DOHH2 (cell line): ENCODE measurements at regions not wholly inside any gene's neighbourhood (a gene's known extent, or its start where the extent isn't known, plus 50 kb on each side); places are given as distances from the start of the nearest gene placed in this dataset.

Experiments used
- H3F3A ChIP-seq: fragments of 200-600 bp; sonication (generic), shearing (Covaris generic); 2 replicates; pipeline ENCODE4 v1.6.0; 2016; ENCODE audit warnings: antibody characterized with exemption, mild to moderate bottlenecking; ENCODE audit not compliant: control insufficient read depth, insufficient read depth
- H3K27ac ChIP-seq: fragments of 200-600 bp; sonication (generic); 2 replicates; pipeline ENCODE4 v1.5.1; 2014; ENCODE audit warnings: low read depth, mild to moderate bottlenecking, low read length, moderate library complexity
- H3K27me3 ChIP-seq: fragments of 200-600 bp; sonication (generic); 2 replicates; pipeline ENCODE4 v1.6.1; 2014; ENCODE audit warnings: mild to moderate bottlenecking, low read length, mixed read lengths; ENCODE audit not compliant: control insufficient read depth
- H3K36me3 ChIP-seq: fragments of 200-600 bp; sonication (generic); 2 replicates; pipeline ENCODE4 v1.6.1; 2014; ENCODE audit warnings: mild to moderate bottlenecking, low read length, moderate library complexity, mixed read lengths; ENCODE audit not compliant: control insufficient read depth
- H3K4me1 ChIP-seq: fragments of 200-600 bp; sonication (generic); 2 replicates; pipeline ENCODE4 v1.6.1; 2014; ENCODE audit warnings: mild to moderate bottlenecking, low read length, mixed read lengths; ENCODE audit not compliant: control insufficient read depth
- H3K4me2 ChIP-seq: fragments of 200-600 bp; sonication (generic); 2 replicates; pipeline ENCODE4 v1.6.0; 2014; ENCODE audit warnings: mild to moderate bottlenecking, low read length, moderate library complexity
- H3K4me3 ChIP-seq: fragments of 200-600 bp; sonication (generic); 2 replicates; pipeline ENCODE4 v1.5.1; 2014; ENCODE audit warnings: mild to moderate bottlenecking, low read length, mixed read lengths
- H3K79me2 ChIP-seq: fragments of 200-600 bp; sonication (generic); 2 replicates; pipeline ENCODE4 v1.6.1; 2014; ENCODE audit warnings: mild to moderate bottlenecking, low read length, mixed read lengths; ENCODE audit not compliant: control insufficient read depth
- H3K9me2 ChIP-seq: fragments of 200-600 bp; sonication (generic); replicated peaks from 2 replicates; pipeline ENCODE4 v1.6.1; 2014; ENCODE audit warnings: mild to moderate bottlenecking, low read length, mixed read lengths; ENCODE audit not compliant: control insufficient read depth
- H3K9me3 ChIP-seq: fragments of 200-600 bp; sonication (generic); 2 replicates; pipeline ENCODE4 v1.6.1; 2014; ENCODE audit warnings: antibody characterized with exemption, low read length, mixed read lengths; ENCODE audit not compliant: control insufficient read depth, insufficient read depth
- H4K20me1 ChIP-seq: fragments of 200-600 bp; sonication (generic); 2 replicates; pipeline ENCODE4 v1.6.0; 2014; ENCODE audit warnings: low read depth, mild to moderate bottlenecking, antibody characterized with exemption, low read length, moderate library complexity; ENCODE audit not compliant: control insufficient read depth, insufficient read depth
- EZH2phosphoT487 ChIP-seq: fragments of 200-600 bp; sonication (generic); IDR thresholded peaks from 2 replicates; pipeline ENCODE4 v1.6.1; 2017; ENCODE audit warnings: borderline replicate concordance, mild to moderate bottlenecking, antibody characterized with exemption, low read length, moderate library complexity, mixed read lengths
- TF ChIP-seq, protein P1 (sequence below): fragments of 200-600 bp; sonication (generic); IDR thresholded peaks from one replicate; pipeline ENCODE4 v1.5.1; 2014; ENCODE audit warnings: antibody characterized with exemption, mild to moderate bottlenecking, low read depth, low read length; ENCODE audit not compliant: poor library complexity, severe bottlenecking

DNA sequence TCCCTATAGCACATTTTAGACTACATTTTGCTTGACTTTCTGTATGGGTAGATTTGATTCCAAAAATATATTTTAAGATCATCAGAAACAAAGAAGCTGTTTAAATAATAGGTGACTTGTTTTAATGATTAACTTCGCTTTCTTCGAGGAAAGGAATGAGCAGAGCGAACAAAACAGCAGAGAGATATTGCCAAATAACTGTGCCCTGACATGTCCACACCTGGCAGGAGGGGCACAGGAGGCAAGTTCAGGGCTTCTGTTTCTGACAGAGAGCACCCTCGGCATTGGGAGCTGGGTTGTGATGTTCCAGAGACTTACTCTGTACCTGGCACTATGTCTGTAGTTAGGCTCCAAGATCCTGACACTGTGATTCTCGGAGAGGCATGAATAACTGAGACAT lies 155.7 kb upstream of the SASH1 start:
- Histone ChIP-seq H3K9me3 (no peaks in the 10 kb centered on the region), H3K9me2 (no peaks in the 10 kb centered on the region), H3K4me3 (no peak overlapping the region), H3K4me2 (no peak overlapping the region), H3K4me1 (no peaks in the 10 kb centered on the region), H3K36me3 (no peaks in the 10 kb centered on the region), H3K27ac (no peak overlapping the region), H4K20me1 (no peaks in the 10 kb centered on the region), H3K79me2 (no peaks in the 10 kb centered on the region), H3K27me3 (peaks cover 15% of the 10 kb centered on the region), H3F3A (no peaks in the 10 kb centered on the region)
- TF ChIP-seq, protein P1, sequence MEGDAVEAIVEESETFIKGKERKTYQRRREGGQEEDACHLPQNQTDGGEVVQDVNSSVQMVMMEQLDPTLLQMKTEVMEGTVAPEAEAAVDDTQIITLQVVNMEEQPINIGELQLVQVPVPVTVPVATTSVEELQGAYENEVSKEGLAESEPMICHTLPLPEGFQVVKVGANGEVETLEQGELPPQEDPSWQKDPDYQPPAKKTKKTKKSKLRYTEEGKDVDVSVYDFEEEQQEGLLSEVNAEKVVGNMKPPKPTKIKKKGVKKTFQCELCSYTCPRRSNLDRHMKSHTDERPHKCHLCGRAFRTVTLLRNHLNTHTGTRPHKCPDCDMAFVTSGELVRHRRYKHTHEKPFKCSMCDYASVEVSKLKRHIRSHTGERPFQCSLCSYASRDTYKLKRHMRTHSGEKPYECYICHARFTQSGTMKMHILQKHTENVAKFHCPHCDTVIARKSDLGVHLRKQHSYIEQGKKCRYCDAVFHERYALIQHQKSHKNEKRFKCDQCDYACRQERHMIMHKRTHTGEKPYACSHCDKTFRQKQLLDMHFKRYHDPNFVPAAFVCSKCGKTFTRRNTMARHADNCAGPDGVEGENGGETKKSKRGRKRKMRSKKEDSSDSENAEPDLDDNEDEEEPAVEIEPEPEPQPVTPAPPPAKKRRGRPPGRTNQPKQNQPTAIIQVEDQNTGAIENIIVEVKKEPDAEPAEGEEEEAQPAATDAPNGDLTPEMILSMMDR = no peak
- TF ChIP-seq EZH2phosphoT487 = no peak

DNA sequence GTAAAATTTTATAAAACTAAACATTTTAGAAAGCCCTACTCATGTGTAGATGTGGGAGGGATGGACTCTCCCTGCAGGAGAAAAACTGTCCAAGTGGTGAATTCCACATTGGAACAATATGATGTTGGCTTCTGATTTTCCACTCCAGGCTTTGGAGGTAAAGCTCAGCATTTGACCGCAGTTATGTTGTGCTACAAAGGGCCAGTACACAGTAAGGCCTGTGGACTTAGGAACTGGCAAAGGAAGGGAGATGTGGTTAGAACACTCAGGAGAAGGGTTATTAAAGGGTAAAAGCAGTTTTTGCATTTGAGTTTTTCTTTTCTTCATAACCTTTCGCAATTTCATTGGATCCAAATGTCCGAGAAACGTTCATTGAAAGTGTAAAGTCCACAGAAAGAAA lies 150.3 kb upstream of the SASH1 start:
- Histone ChIP-seq H3K27me3 (peaks cover 34% of the 10 kb centered on the region), H3K27ac (no peak overlapping the region), H3K79me2 (no peaks in the 10 kb centered on the region), H3K9me2 (no peaks in the 10 kb centered on the region), H3K9me3 (no peaks in the 10 kb centered on the region), H4K20me1 (no peaks in the 10 kb centered on the region), H3K4me2 (no peak overlapping the region), H3F3A (no peaks in the 10 kb centered on the region), H3K4me3 (no peak overlapping the region), H3K4me1 (no peaks in the 10 kb centered on the region), H3K36me3 (no peaks in the 10 kb centered on the region)
- TF ChIP-seq EZH2phosphoT487 = no peak
- TF ChIP-seq, protein P1 = no peak

DNA sequence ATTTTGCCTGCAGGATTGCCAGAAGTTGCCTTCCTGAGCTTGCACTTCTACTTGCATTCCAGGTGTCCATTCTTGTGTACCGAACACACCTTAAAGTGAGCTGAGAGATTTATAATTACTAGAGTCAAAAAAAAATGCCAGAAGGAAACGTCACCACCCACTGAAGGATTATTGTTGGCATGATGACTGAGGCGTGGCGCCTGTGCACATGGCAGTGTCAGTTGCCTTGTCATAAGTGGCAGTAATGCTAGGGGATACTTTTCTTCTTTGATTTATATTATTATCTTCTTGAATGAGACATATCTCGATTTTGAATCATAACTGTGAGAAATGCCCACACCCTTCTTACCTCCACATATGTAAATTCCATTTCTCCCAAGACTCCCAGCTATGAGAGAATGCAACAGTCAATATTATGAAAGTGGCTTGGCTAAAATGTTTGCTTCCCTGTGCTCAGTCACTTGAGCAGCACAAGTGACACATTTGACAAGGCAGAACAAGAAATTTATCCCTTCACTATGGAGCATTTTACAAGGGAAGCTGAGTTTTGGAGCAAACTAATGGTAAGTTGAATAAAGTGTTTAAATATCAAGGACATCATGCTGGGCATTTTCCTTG lies 149.5 kb upstream of the SASH1 start:
- H3K36me3 ChIP-seq = no peaks in the 10 kb centered on the region
- no peaks in the 10 kb centered on the region for H3K9me3 ChIP-seq
- no peaks in the 10 kb centered on the region for H3F3A ChIP-seq
- no peaks in the 10 kb centered on the region for H3K4me1 ChIP-seq
- H3K27me3 ChIP-seq = peaks cover 37% of the 10 kb centered on the region
- H3K27ac ChIP-seq = no peak overlapping the region
- H3K4me2 ChIP-seq = no peak overlapping the region
- H4K20me1 ChIP-seq = no peaks in the 10 kb centered on the region
- TF ChIP-seq EZH2phosphoT487 = no peak
- TF ChIP-seq, protein P1 = no peak
- no peaks in the 10 kb centered on the region for H3K79me2 ChIP-seq
- no peaks in the 10 kb centered on the region for H3K9me2 ChIP-seq
- H3K4me3 ChIP-seq = no peak overlapping the region
